GM12878 (cell line): ENCODE measurements at regions not wholly inside any gene's neighbourhood (a gene's known extent, or its start where the extent isn't known, plus 50 kb on each side); places are given as distances from the start of the nearest gene placed in this dataset.

ENCODE experiments used
- ATAC-seq: fragments of 200-7000 bp; cut with Tn5 transposase; 3 replicates; pipeline ENCODE4 v1.9.1; 2020; ENCODE audit warnings: mild to moderate bottlenecking, moderate library complexity
- BruUV-seq: library from RNA; stranded (reverse); fragments of 400-500 nt; replicated peaks from 2 replicates; lab custom pipeline; 2021; lab: Mats Ljungman, UMichigan
- CTCF ChIA-PET: fragments of 300-600 bp; sonication (Branson Sonifier 250); formaldehyde crosslinking; extraction: SDS; loops from one replicate; lab custom pipeline; 2021; ENCODE audit warnings: inconsistent platforms; lab: Yijun Ruan, JAX
- POLR2A ChIA-PET: fragments of 350-600 bp; formaldehyde crosslinking; extraction: SDS; loops from one replicate; lab custom pipeline; 2021; ENCODE audit warnings: inconsistent platforms; lab: Charles Lee
- RAD21 ChIA-PET: fragments of 300-600 bp; sonication (Branson Sonifier 250); formaldehyde crosslinking; loops from one replicate; lab custom pipeline; 2023; ENCODE audit warnings: antibody characterized with exemption; ENCODE audit not compliant: unreplicated experiment; lab: Charles Lee
- SMC1A ChIA-PET: fragments of 300-600 bp; sonication (Branson Sonifier 250); formaldehyde crosslinking; loops from one replicate; lab custom pipeline; 2023; ENCODE audit not compliant: unreplicated experiment, uncharacterized antibody; lab: Charles Lee
- DNase-seq: peaks from one replicate; pipeline ENCODE4 v3.0.0-alpha.2; 2011; ENCODE audit warnings: low read depth, low spot score
- FAIRE-seq: peaks from 3 replicates; lab custom pipeline; 2011; peaks lifted over from hg19 to GRCh38; lab: Jason Lieb, UNC
- H2AFZ ChIP-seq: 2 replicates; pipeline ENCODE4 v1.6.0; 2011; ENCODE audit warnings: low read depth, low read length, control low read depth; ENCODE audit not compliant: control insufficient read depth
- H3K27ac ChIP-seq: 2 replicates; pipeline ENCODE4 v1.5.1; 2011; ENCODE audit warnings: control low read depth; ENCODE audit not compliant: control insufficient read depth, insufficient read depth
- H3K27me3 ChIP-seq, 2 experiments: replicated peaks in 1 of 2; 2 replicates each; pipeline versions ENCODE4 v1.6.0 to v1.6.1; 2011; ENCODE audit warnings: low read length in 1 of 2; ENCODE audit not compliant: control insufficient read depth in 2 of 2, insufficient read depth in 2 of 2
- H3K36me3 ChIP-seq, 2 experiments: 2 replicates each; pipeline ENCODE4 v1.5.1; 2011; ENCODE audit warnings: low read length in 1 of 2; ENCODE audit not compliant: control insufficient read depth in 2 of 2, insufficient read depth in 2 of 2
- H3K4me1 ChIP-seq: 2 replicates; pipeline ENCODE4 v1.6.1; 2011; ENCODE audit warnings: mild to moderate bottlenecking, low read length, moderate library complexity, mixed read lengths; ENCODE audit not compliant: control insufficient read depth, insufficient read depth
- H3K4me2 ChIP-seq: 2 replicates; pipeline ENCODE4 v1.6.0; 2011; ENCODE audit warnings: control low read depth; ENCODE audit not compliant: control insufficient read depth, insufficient read depth
- H3K4me3 ChIP-seq: fragments of 200-600 bp; sonication (generic); 2 replicates; pipeline ENCODE4 v1.5.1; 2016
- H3K79me2 ChIP-seq: 2 replicates; pipeline ENCODE4 v1.6.0; 2011; ENCODE audit warnings: low read length; ENCODE audit not compliant: control insufficient read depth, insufficient read depth
- H3K9ac ChIP-seq: 2 replicates; pipeline ENCODE4 v1.8.0; 2011; ENCODE audit warnings: low read length, control low read depth, mixed read lengths; ENCODE audit not compliant: control insufficient read depth, insufficient read depth
- H3K9me3 ChIP-seq: replicated peaks from 3 replicates; pipeline ENCODE4 v1.5.1; 2011; ENCODE audit warnings: mild to moderate bottlenecking, low read length; ENCODE audit not compliant: control insufficient read depth, insufficient read depth
- H4K20me1 ChIP-seq: 2 replicates; pipeline ENCODE4 v1.6.0; 2011; ENCODE audit not compliant: control insufficient read depth, insufficient read depth
- ASH2L ChIP-seq: fragments of 300-600, 200-600 bp; sonication (generic); IDR thresholded peaks from 2 replicates; pipeline ENCODE4 v1.6.1; 2017; ENCODE audit warnings: low read depth, mild to moderate bottlenecking, borderline replicate concordance
- CEBPB ChIP-seq, 2 experiments: fragments of 150-350 bp in 1 of 2; IDR thresholded peaks; 2 replicates each; pipeline ENCODE4 v1.6.1; 2012 to 2014; ENCODE audit warnings: low read depth in 2 of 2, low read length in 2 of 2, borderline replicate concordance in 1 of 2, inconsistent platforms in 1 of 2
- CTCF ChIP-seq, 3 experiments: IDR thresholded peaks in 2 of 3; conservative IDR thresholded peaks in 1 of 3; 2 replicates each; pipeline ENCODE4 v1.5.1; 2011; ENCODE audit warnings: low read depth in 3 of 3, low read length in 3 of 3, mild to moderate bottlenecking in 3 of 3, control low read depth in 2 of 3, moderate library complexity in 2 of 3, inconsistent platforms in 1 of 3, mixed read lengths in 1 of 3; ENCODE audit not compliant: control insufficient read depth in 2 of 3, insufficient read depth in 1 of 3; ENCODE audit errors: extremely low read depth in 1 of 3
- E4F1 ChIP-seq: fragments of 450-650 bp; IDR thresholded peaks from 2 replicates; pipeline ENCODE4 v1.6.1; 2018; ENCODE audit warnings: borderline replicate concordance, mild to moderate bottlenecking; ENCODE audit not compliant: partially characterized antibody
- IRF4 ChIP-seq: IDR thresholded peaks from 2 replicates; pipeline ENCODE4 v1.6.1; 2011; ENCODE audit warnings: low read depth, low read length
- KLF5 ChIP-seq: fragments of 450-650 bp; IDR thresholded peaks from 2 replicates; pipeline ENCODE4 v1.6.1; 2014; ENCODE audit warnings: mild to moderate bottlenecking; ENCODE audit not compliant: partially characterized antibody
- RAD21 ChIP-seq: IDR thresholded peaks from 2 replicates; pipeline ENCODE4 v1.6.1; 2011; ENCODE audit warnings: mild to moderate bottlenecking, low read depth, low read length, moderate library complexity; ENCODE audit not compliant: insufficient read depth
- SMC3 ChIP-seq: IDR thresholded peaks from 2 replicates; pipeline ENCODE4 v1.6.1; 2011; ENCODE audit warnings: low read length, improper control_type of control experiment, borderline replicate concordance
- SP1 ChIP-seq: IDR thresholded peaks from one replicate; pipeline ENCODE4 v1.6.1; 2011; ENCODE audit warnings: low read depth, low read length
- STAT1 ChIP-seq: fragments of 450-650 bp; conservative IDR thresholded peaks from 2 replicates; pipeline ENCODE4 v1.6.1; 2014; ENCODE audit warnings: antibody characterized with exemption, mild to moderate bottlenecking
- YY1 ChIP-seq: IDR thresholded peaks from 2 replicates; pipeline ENCODE4 v1.6.1; 2011; ENCODE audit warnings: low read depth, mild to moderate bottlenecking, low read length
- ZNF24 ChIP-seq: fragments of 450-650 bp; IDR thresholded peaks from 2 replicates; pipeline ENCODE4 v1.6.1; 2017; ENCODE audit warnings: antibody characterized with exemption, mild to moderate bottlenecking
- WGBS: methylation state at CpG from one replicate; pipeline ENCODE4 v1.1.6; 2016; ENCODE audit warnings: low lambda C conversion rate; ENCODE audit not compliant: insufficient replicate concordance, insufficient coverage; ENCODE audit errors: missing lambda C conversion rate; 5-methylcytosine and 5-hydroxymethylcytosine counted together
- in situ Hi-C: fragments of 300-500 bp; cut with MboI; formaldehyde crosslinking; loops from 9 replicates; pipeline ENCODE4 v1.14.3; 2018; ENCODE audit warnings: mixed read lengths
- intact Hi-C: fragments of 100-400 bp; cut with micrococcal nuclease; formaldehyde crosslinking; loops from one replicate; pipeline ENCODE4 v1.14.2; 2022; ENCODE audit not compliant: unreplicated experiment

- H3K4me3 ChIP-seq, result no peak overlapping the region
- ChIA-PET SMC1A (interaction anchor here (1.0 to 2.8 kb wide), 9 partner anchors 15 to 409 kb away, joined by 3 to 11 read pairs (median 5); no protein-coding TSS in a partner anchor), RAD21 (interaction anchor here (0.9 to 3.5 kb wide), 4 partner anchors 262 to 410 kb away, joined by 3 to 13 read pairs (median 7); no protein-coding TSS in a partner anchor), POLR2A (no interaction called here), CTCF (interaction anchor here (0.7 to 5.1 kb wide), 20 partner anchors 7 to 409 kb away, joined by 3 to 65 read pairs (median 3); no protein-coding TSS in a partner anchor)
- peaks cover 10% of the 10 kb centered on the region for H3K4me1 ChIP-seq
- no peaks in the 10 kb centered on the region for H3K79me2 ChIP-seq
- FAIRE-seq (peak; percentile 78), DNase-seq (peak; percentile 8), ATAC-seq (peak; percentile 94)
- no peaks in the 10 kb centered on the region; a peak in 1 of 4 replicates for H3K27me3 ChIP-seq
- H4K20me1 ChIP-seq, result no peaks in the 10 kb centered on the region; the same call in 1 of the 2 replicates
- intact Hi-C loops (loop anchor here (1.0 to 5.0 kb wide), 4 partner anchors 190 to 409 kb away; no protein-coding TSS in a partner anchor), in situ Hi-C loops (loop anchor here (5.0 to 25.0 kb wide), 2 partner anchors 270 to 410 kb away; no protein-coding TSS in a partner anchor)
- no peak overlapping the region for H3K4me2 ChIP-seq
- H3K9ac ChIP-seq, result no peak overlapping the region
- H3K27ac ChIP-seq, result no peak overlapping the region
- H3K9me3 ChIP-seq, result no peaks in the 10 kb centered on the region
- WGBS, result 31% methylated on average over 10 of the region's 10 CpGs
- BruUV-seq, result no TSS peak
- no peak overlapping the region for H2AFZ ChIP-seq
- no peaks in the 10 kb centered on the region for H3K36me3 ChIP-seq
- TF ChIP-seq IRF4, result 0 out of 2 replicates have a peak, but pooled peaks have one; percentile 24
- TF ChIP-seq E4F1, result no peak
- TF ChIP-seq CTCF (IDR thresholded peaks at IDR 0.05 in 2 of 3, conservative IDR thresholded peaks at IDR 0.05 in 1 of 3; ENCODE audit: control insufficient read depth in 2 of 3, extremely low read depth in 1 of 3, insufficient read depth in 1 of 3, low read depth in 3 of 3, low read length in 3 of 3), result peak; percentile 71 to 76 (median 73)
- no peak for TF ChIP-seq SP1
- TF ChIP-seq ASH2L, result no peak
- peak; percentile 86 for TF ChIP-seq SMC3
- TF ChIP-seq STAT1, result no peak
- no peak for TF ChIP-seq CEBPB (IDR thresholded peaks at IDR 0.05; ENCODE audit: borderline replicate concordance in 1 of 2, low read depth in 2 of 2, low read length in 2 of 2)
- no peak for TF ChIP-seq KLF5
- peak; percentile 33; the same call in 1 of the 2 replicates for TF ChIP-seq YY1
- TF ChIP-seq RAD21, result peak; percentile 77
- no peak for TF ChIP-seq ZNF24
Observed at GRCh38 chr15:59917504-59918157, 86.5 kb upstream of the FOXB1 start.
